BE2C (cell line): ENCODE measurements at regions not wholly inside any gene's neighbourhood (a gene's known extent, or its start where the extent isn't known, plus 50 kb on each side); places are given as distances from the start of the nearest gene placed in this dataset.
"Not testable (repeated sequence)": the region's sequence is repeated elsewhere in the genome, so short reads cannot be mapped to it uniquely, and the experiment has no call there.

Experiments used
- DNase-seq: peaks from one replicate; pipeline ENCODE4 v3.0.0-alpha.2; 2020
- H3K27me3 ChIP-seq: fragments of 250-450 bp; sonication (Bioruptor Pico); 2 replicates; pipeline ENCODE4 v1.5.1; 2020; ENCODE audit warnings: mild to moderate bottlenecking
- H3K36me3 ChIP-seq: fragments of 250-450 bp; sonication (Bioruptor Pico); 2 replicates; pipeline ENCODE4 v1.5.1; 2020; ENCODE audit warnings: mild to moderate bottlenecking
- H3K4me1 ChIP-seq: fragments of 250-450 bp; sonication (Bioruptor Pico); 2 replicates; pipeline ENCODE4 v1.5.1; 2020
- H3K4me3 ChIP-seq: 2 replicates; pipeline ENCODE4 v1.5.1; 2011; ENCODE audit warnings: low read depth, low read length
- H3K9me3 ChIP-seq: fragments of 250-450 bp; sonication (Bioruptor Pico); 2 replicates; pipeline ENCODE4 v1.5.1; 2020
- CTCF ChIP-seq: IDR thresholded peaks from 2 replicates; pipeline ENCODE4 v1.5.1; 2012; ENCODE audit warnings: mild to moderate bottlenecking, low read depth, low read length

- H3K4me1 ChIP-seq, result peaks cover 39% of the 10 kb centered on the region
- no peaks in the 10 kb centered on the region for H3K36me3 ChIP-seq
- no peak overlapping the region for H3K4me3 ChIP-seq
- H3K9me3 ChIP-seq, result no peaks in the 10 kb centered on the region
- no peak for TF ChIP-seq CTCF
- no peak for DNase-seq
- H3K27me3 ChIP-seq, result no peaks in the 10 kb centered on the region
Observed at GRCh38 chr16:85530370-85530739, 82.8 kb upstream of the GSE1 start.

- H3K27me3 ChIP-seq, result no peaks in the 10 kb centered on the region
- no peak for TF ChIP-seq CTCF
- no peaks in the 10 kb centered on the region for H3K36me3 ChIP-seq
- no peak overlapping the region for H3K4me3 ChIP-seq
- DNase-seq, result no peak
- no peaks in the 10 kb centered on the region for H3K9me3 ChIP-seq
- H3K4me1 ChIP-seq, result peaks cover 32% of the 10 kb centered on the region
Observed at GRCh38 chr16:85531516-85531915, 81.6 kb upstream of the GSE1 start.

DNA sequence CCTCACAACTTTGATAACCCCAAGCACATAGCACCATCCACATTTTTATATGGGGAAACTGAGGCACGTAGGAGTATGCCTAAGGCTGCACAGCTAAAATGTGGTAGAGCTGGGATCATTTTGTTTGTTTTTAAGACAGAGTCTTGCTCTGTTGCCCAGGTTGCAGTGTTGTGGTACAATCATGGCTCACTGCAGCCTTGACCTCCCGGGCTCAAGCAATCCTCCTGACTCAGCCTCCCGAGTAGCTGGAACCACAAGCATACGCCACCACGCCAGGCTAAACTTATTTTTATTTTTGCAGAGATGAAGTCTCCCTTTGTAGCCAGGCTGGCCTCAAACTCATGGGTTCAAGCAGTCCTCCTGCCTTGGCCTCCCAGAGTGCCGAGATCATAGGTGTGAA is 81.0 kb upstream of the GSE1 start:
- no peak for DNase-seq
- H3K27me3 ChIP-seq, result no peaks in the 10 kb centered on the region
- no peaks in the 10 kb centered on the region for H3K36me3 ChIP-seq
- H3K4me3 ChIP-seq, result no peak overlapping the region
- peaks cover 30% of the 10 kb centered on the region for H3K4me1 ChIP-seq
- H3K9me3 ChIP-seq, result no peaks in the 10 kb centered on the region
- no peak for TF ChIP-seq CTCF

DNA sequence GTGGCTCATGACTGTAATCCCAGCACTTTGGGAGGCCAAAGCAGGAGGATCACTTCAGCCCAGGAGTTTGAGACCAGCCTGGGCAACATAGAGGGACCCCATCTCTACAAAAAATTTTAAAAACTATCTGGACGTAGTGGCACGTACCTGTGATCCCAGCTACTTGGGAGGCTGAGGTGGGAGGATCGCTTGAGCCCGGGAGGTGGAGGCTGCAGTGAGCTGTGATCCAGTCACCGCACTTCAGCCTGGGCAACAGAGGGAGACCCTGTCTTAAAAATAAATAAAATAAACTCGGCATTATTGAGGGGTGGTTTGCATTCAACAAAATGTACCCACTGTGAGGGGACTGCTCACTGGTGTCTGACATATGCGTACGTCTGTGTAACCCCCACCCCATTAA is 79.5 kb upstream of the GSE1 start:
- H3K4me1 ChIP-seq, result peaks cover 30% of the 10 kb centered on the region
- H3K4me3 ChIP-seq, DNase-seq, H3K27me3 ChIP-seq, H3K36me3 ChIP-seq, H3K9me3 ChIP-seq: not testable (repeated sequence)

DNA sequence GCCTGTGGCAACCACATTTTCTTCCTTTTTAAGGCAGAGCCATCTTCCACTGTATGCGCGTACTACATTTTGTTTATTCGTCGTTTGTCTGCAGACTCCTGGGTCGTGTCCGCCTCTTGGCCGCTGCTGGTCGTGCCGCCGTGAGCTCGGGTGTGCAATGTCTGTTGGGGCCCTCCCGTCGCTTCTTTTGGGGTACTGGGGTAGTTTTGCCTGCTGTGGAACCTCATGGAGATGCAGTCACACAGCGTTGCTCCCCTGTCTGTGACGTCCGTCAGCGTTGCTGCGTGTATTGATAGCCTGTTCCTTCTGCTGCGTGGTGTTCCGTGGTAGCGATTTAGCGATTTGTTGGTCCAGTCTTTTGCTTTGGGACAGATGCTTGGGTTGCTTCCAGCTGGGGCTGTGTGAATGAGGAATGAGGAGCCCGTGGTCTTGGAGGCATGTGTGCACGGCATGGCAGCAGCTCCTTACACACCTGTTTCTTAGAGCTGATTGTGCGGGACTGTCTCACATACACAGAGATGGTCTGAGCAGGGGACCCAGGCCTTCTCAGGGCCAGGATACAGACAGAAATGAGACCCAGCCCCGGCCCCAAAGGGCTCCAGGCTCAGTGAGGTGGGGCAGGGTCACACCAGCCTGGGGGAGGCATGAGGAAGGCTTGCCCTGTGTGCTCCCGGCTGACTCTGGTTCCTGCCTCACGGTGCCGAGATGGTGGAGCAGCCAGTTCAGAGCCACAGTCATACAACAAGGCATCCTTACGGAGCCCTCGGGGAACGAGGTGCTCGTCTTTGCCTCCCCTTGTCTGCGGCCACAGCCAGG is 78.4 kb upstream of the GSE1 start:
- peaks cover 25% of the 10 kb centered on the region for H3K4me1 ChIP-seq
- no peak for DNase-seq

GRCh38 chr16:85535352-85536072 is 77.6 kb upstream of the GSE1 start:
- Histone ChIP-seq H3K4me3 (no peak overlapping the region), H3K9me3 (no peaks in the 10 kb centered on the region), H3K4me1 (peaks cover 19% of the 10 kb centered on the region), H3K27me3 (no peaks in the 10 kb centered on the region), H3K36me3 (no peaks in the 10 kb centered on the region; the same call in none of the 2 replicates)
- no peak for TF ChIP-seq CTCF
- DNase-seq, result no peak

More for the DNA sequence above, 78.4 kb upstream of the GSE1 start:
- Histone ChIP-seq H3K9me3 (no peaks in the 10 kb centered on the region), H3K4me3 (no peak overlapping the region), H3K27me3 (no peaks in the 10 kb centered on the region), H3K36me3 (no peaks in the 10 kb centered on the region; the same call in none of the 2 replicates)
- TF ChIP-seq CTCF, result no peak
